ENCODE measurements at regions not wholly inside any gene's neighbourhood (a gene's known extent, or its start where the extent isn't known, plus 50 kb on each side); places are given as distances from the start of the nearest gene placed in this dataset.

GRCh38 chr6:6771964-6772363, 183.4 kb downstream of the LY86 start:
- Mint-ChIP-seq H3K4me3 (no peak overlapping the region), H3K27me3 (ENCODE audit: low read depth) (no peaks in the 10 kb centered on the region)
- TF ChIP-seq, protein P1, sequence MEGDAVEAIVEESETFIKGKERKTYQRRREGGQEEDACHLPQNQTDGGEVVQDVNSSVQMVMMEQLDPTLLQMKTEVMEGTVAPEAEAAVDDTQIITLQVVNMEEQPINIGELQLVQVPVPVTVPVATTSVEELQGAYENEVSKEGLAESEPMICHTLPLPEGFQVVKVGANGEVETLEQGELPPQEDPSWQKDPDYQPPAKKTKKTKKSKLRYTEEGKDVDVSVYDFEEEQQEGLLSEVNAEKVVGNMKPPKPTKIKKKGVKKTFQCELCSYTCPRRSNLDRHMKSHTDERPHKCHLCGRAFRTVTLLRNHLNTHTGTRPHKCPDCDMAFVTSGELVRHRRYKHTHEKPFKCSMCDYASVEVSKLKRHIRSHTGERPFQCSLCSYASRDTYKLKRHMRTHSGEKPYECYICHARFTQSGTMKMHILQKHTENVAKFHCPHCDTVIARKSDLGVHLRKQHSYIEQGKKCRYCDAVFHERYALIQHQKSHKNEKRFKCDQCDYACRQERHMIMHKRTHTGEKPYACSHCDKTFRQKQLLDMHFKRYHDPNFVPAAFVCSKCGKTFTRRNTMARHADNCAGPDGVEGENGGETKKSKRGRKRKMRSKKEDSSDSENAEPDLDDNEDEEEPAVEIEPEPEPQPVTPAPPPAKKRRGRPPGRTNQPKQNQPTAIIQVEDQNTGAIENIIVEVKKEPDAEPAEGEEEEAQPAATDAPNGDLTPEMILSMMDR (conservative IDR thresholded peaks at IDR 0.05): no peak

DNA sequence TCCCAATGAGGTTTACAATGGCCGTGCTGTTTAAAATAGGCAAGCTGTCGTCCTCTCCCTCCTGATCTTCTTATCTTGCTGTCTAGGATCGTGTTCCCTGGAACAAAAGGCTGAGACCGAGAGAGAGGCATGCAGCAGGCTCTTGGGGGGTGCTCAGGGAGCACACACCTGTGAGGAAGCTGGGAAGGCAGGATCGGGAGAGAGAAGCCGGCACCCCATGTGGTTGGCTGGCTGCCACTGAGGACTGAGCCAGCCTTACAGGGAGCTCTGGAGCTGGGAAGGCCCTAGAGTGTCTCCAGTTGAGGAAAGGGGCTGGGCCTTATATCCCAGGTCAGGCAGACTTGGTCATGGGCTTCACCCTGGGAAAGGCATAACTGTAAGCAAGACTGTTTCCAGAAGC, 184.2 kb downstream of the LY86 start:
- Mint-ChIP-seq H3K27me3 (ENCODE audit: low read depth) (no peaks in the 10 kb centered on the region), H3K4me3 (no peak overlapping the region), H3K27ac (ENCODE audit: unreplicated experiment) (no peak overlapping the region), H3K36me3 (ENCODE audit: low read depth) (no peaks in the 10 kb centered on the region), H3K9me3 (peaks cover 5% of the 10 kb centered on the region), H3K4me1 (no peaks in the 10 kb centered on the region)
- TF ChIP-seq, protein P1 (conservative IDR thresholded peaks at IDR 0.05): no peak
- no peak for DNase-seq (ENCODE audit: low read depth, low spot score)

More at GRCh38 chr6:6771964-6772363, 183.4 kb downstream of the LY86 start:
- H3K4me1 Mint-ChIP-seq: no peaks in the 10 kb centered on the region
- H3K27ac Mint-ChIP-seq (ENCODE audit: unreplicated experiment): no peak overlapping the region
- H3K9me3 Mint-ChIP-seq: peaks cover 5% of the 10 kb centered on the region
- no peak for DNase-seq (ENCODE audit: low read depth, low spot score)
- H3K36me3 Mint-ChIP-seq (ENCODE audit: low read depth): no peaks in the 10 kb centered on the region

DNA sequence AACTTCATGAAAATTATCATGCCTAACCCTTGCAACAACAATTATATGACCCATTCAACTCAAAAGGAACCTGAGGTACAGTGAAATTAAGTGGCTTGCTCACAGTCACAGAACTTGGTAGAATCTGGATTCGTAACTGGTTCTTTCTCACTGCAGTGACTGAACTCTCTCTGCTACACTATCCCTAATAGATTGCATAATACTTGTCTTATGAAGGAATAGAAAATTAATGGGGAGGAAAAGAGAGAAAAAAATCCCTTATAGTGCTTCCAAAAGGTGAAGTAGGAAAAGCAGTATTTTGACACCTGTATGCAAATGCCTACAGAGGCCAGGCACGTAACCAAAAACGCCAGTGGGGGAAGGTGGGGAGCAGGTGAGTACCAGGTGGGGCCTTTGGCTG, 186.6 kb downstream of the LY86 start:
- Mint-ChIP-seq H3K27me3 (ENCODE audit: low read depth) (no peaks in the 10 kb centered on the region), H3K4me3 (no peak overlapping the region), H3K9me3 (peaks cover 4% of the 10 kb centered on the region), H3K36me3 (ENCODE audit: low read depth) (no peaks in the 10 kb centered on the region), H3K27ac (ENCODE audit: unreplicated experiment) (no peak overlapping the region), H3K4me1 (no peaks in the 10 kb centered on the region)
- TF ChIP-seq, protein P1 (conservative IDR thresholded peaks at IDR 0.05): no peak
- no peak for DNase-seq (ENCODE audit: low read depth, low spot score)

DNA sequence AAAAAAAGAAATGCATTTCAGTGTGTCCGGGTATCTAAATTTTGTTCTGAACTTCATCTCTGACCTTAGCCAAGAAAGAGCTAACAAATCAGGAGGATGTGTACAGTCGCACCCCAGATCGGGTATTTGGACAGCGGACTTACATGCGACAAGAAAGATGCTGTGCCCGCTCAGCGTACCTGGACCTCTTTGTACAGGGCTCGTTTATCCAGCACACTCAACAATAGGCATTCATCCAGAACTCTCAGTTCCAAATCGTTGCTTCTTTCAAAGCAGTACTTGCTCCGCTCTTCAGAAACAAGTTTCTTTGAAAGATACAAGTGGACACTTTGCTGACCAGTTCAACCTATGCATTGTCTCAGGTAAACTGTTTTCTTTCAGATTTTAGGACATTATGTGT, 191.7 kb downstream of the LY86 start:
- no peak overlapping the region for H3K27ac Mint-ChIP-seq (ENCODE audit: unreplicated experiment)
- H3K27me3 Mint-ChIP-seq (ENCODE audit: low read depth): peaks cover 3% of the 10 kb centered on the region
- TF ChIP-seq, protein P1 (conservative IDR thresholded peaks at IDR 0.05): no peak
- H3K4me1 Mint-ChIP-seq: no peaks in the 10 kb centered on the region
- H3K36me3 Mint-ChIP-seq (ENCODE audit: low read depth): no peaks in the 10 kb centered on the region
- no peak overlapping the region for H3K4me3 Mint-ChIP-seq
- H3K9me3 Mint-ChIP-seq: no peaks in the 10 kb centered on the region
- no peak for DNase-seq (ENCODE audit: low read depth, low spot score)

DNA sequence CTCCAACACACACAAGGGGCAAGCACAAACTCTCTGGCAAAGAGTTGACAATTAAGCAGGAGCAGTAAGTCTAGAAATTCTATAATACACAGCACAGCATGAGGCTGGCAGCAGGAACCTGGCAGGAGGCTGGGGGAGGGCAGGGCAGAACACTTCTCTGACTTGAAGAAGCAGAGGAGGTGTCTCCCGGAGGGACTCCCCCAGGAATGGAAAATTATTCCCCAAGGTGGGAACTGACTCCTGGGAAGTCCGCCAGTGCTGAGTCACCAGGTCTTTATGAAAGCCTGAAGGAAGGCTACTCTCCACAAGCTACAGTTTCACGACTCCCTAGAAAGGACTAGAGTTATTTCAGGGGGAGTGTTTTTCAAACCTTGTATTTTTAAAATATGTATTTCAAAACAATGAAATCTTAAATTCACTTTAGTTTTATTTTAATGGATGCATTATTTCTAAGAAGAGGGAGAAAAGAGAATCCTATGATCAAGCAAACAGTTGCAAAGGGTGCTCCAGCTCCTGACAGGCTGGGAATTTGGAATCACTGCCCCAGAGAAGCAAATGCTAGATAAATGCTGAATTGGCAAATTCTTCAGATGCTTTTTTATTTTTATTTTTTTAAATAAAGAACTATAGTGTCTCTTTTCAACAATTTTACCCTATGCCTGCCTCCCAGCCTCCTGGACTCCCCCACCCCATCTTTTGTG, 192.8 kb downstream of the LY86 start:
- Mint-ChIP-seq H3K36me3 (ENCODE audit: low read depth) (no peaks in the 10 kb centered on the region), H3K27me3 (ENCODE audit: low read depth) (peaks cover 3% of the 10 kb centered on the region), H3K4me3 (no peak overlapping the region), H3K4me1 (no peaks in the 10 kb centered on the region), H3K27ac (ENCODE audit: unreplicated experiment) (no peak overlapping the region), H3K9me3 (no peaks in the 10 kb centered on the region)
- DNase-seq (ENCODE audit: low read depth, low spot score): no peak
- TF ChIP-seq, protein P1 (conservative IDR thresholded peaks at IDR 0.05): no peak
